GM12878 (cell line): ENCODE measurements at regions not wholly inside any gene's neighbourhood (a gene's known extent, or its start where the extent isn't known, plus 50 kb on each side); places are given as distances from the start of the nearest gene placed in this dataset.

ENCODE experiments used
- ASH2L ChIP-seq: fragments of 300-600, 200-600 bp; sonication (generic); IDR thresholded peaks from 2 replicates; pipeline ENCODE4 v1.6.1; 2017; ENCODE audit warnings: low read depth, mild to moderate bottlenecking, borderline replicate concordance
- BACH1 ChIP-seq: fragments of 450-650 bp; IDR thresholded peaks from 2 replicates; pipeline ENCODE4 v1.6.1; 2017; ENCODE audit warnings: mild to moderate bottlenecking, borderline replicate concordance
- CUX1 ChIP-seq: IDR thresholded peaks from 2 replicates; pipeline ENCODE4 v1.6.1; 2012; ENCODE audit warnings: improper control_type of control experiment, low read depth, low read length; ENCODE audit not compliant: insufficient replicate concordance
- EZH2 ChIP-seq: IDR thresholded peaks from 2 replicates; pipeline ENCODE4 v1.6.1; 2012; ENCODE audit warnings: low read depth, mild to moderate bottlenecking, control low read depth, inconsistent platforms, low read length, borderline replicate concordance; ENCODE audit not compliant: control insufficient read depth
- KAT2A ChIP-seq: conservative IDR thresholded peaks from 2 replicates; pipeline ENCODE4 v1.6.1; 2011; ENCODE audit warnings: low read depth, low read length; ENCODE audit not compliant: control insufficient read depth
- MAX ChIP-seq: IDR thresholded peaks from 2 replicates; pipeline ENCODE4 v1.6.1; 2012; ENCODE audit warnings: low read depth, low read length, improper control_type of control experiment
- POLR2A ChIP-seq: IDR thresholded peaks from 2 replicates; pipeline ENCODE4 v1.6.1; 2011; ENCODE audit warnings: low read depth, mild to moderate bottlenecking, low read length
- POLR2AphosphoS5 ChIP-seq: IDR thresholded peaks from 2 replicates; pipeline ENCODE4 v1.6.1; 2011; ENCODE audit warnings: mild to moderate bottlenecking, low read length, inconsistent platforms
- RCOR1 ChIP-seq: conservative IDR thresholded peaks from 2 replicates; pipeline ENCODE4 v1.6.1; 2012; ENCODE audit warnings: low read depth, low read length, improper control_type of control experiment
- YY1 ChIP-seq: IDR thresholded peaks from 2 replicates; pipeline ENCODE4 v1.6.1; 2011; ENCODE audit warnings: low read depth, mild to moderate bottlenecking, low read length
- TF ChIP-seq, protein P1 (sequence below): IDR thresholded peaks from 2 replicates; pipeline ENCODE4 v1.6.1; 2011; ENCODE audit warnings: low read depth, low read length, improper control_type of control experiment, borderline replicate concordance

- TF ChIP-seq MAX (no peak), POLR2A (no peak), RCOR1 (no peak), CUX1 (no peak), EZH2 (no peak), YY1 (no peak), ASH2L (no peak), BACH1 (no peak), POLR2AphosphoS5 (no peak), KAT2A (no peak)
- TF ChIP-seq, protein P1, sequence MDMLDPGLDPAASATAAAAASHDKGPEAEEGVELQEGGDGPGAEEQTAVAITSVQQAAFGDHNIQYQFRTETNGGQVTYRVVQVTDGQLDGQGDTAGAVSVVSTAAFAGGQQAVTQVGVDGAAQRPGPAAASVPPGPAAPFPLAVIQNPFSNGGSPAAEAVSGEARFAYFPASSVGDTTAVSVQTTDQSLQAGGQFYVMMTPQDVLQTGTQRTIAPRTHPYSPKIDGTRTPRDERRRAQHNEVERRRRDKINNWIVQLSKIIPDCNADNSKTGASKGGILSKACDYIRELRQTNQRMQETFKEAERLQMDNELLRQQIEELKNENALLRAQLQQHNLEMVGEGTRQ, result no peak
Observed at GRCh38 chr17:52384695-52385094, 226.2 kb upstream of the CA10 start.
